GM18505 (cell line): ENCODE measurements at regions not wholly inside any gene's neighbourhood (a gene's known extent, or its start where the extent isn't known, plus 50 kb on each side); places are given as distances from the start of the nearest gene placed in this dataset.

ENCODE experiments used
- ATAC-seq: cut with Tn5 transposase; IDR thresholded peaks from one replicate; pipeline ENCODE4 v1.9.1; 2021; ENCODE audit not compliant: unreplicated experiment
- POLR2A ChIP-seq: IDR thresholded peaks from 4 replicates; pipeline ENCODE4 v1.6.1; 2011; ENCODE audit warnings: borderline replicate concordance; ENCODE audit not compliant: insufficient read depth, insufficient read length; ENCODE audit errors: extremely low read depth

DNA sequence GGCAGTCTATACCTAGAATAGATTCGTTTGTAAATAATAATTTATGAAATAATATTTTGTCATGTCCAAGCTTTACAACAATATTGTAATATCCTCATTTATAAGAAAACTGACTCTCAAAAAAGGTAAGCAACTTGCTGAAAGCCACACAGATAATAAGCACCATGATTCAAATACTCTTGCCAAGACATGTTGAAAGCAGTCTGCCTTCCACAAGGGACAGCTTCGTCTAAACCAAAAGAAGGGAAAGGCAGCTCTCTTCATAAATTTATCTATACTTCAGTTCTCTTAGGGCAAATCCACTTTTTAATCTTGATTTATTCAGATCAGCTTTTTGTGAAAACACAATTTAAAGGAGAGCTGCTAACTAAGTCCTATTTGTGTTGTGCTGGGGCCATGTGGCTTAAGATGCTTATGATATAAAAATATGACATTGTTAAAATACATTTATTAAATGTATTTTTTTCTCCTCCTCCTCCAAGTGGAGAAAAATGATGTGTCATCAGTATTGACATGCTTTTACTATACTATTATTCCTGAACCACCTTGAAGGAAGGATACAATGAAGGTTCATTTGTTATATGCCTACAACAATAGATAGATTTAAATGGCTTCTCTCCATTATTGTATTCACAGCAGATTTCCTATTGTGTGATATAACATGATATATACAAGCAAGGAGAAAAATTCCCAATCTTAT lies 737.0 kb downstream of the HDGFL1 start:
- no peak for ATAC-seq

DNA sequence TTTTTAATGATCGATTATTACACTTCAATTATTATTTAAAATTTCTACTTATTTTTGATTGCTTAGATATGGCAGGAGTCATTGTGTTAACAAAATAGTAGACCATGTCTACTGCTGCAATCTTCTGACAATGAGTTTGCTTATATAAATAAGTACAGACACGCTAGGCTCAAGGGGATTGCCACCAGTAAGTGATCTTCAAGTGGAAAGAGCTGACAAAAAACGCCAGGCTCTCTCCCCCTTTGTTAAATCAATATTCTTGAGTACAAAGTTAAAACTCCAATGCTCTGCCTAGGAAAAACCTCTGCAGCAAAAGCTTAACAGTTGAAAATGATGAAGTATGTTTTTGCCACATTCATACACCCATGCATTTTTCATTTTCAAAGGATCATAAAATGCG lies 738.1 kb downstream of the HDGFL1 start:
- TF ChIP-seq POLR2A, result no peak

More for the DNA sequence above, 737.0 kb downstream of the HDGFL1 start:
- TF ChIP-seq POLR2A, result no peak

DNA sequence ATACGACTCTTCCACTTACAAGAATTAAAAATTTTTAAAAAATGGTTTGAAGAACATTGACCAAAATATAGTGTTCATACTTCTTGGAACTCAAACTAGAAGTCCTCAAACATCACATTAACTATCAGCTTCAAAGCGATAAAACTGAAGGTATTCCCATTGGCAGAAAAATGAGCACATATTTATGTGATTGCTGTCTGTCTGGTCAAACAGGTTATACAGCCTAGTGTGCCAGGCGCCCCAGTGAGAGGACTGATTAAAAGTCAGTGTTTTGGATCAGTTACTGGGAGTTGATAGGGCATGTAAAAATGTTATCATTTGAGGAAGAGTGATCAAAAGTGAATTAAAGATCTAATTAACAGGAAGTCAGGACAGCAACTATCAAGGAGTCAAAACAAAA lies 738.8 kb downstream of the HDGFL1 start:
- ATAC-seq, result no peak
- no peak for TF ChIP-seq POLR2A

More for the DNA sequence above, 738.1 kb downstream of the HDGFL1 start:
- no peak for ATAC-seq

DNA sequence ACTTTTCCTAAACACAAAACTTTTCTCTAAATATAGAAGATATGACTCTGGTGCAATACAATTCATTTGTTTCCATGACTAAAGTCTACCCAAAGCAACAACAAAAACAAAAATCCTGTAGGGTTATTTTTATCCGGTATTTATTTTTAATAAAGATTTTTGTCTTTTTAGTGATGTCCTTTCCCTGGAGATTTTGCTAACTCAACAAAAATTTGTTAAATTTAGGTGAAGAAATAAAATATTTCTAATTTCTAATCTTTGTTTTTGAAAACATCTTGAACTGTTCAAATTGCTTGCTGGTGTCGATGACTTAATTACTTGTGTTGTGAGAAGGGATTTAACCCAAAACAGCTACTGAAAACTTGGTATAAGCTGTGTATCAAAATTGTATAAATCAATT lies 741.8 kb downstream of the HDGFL1 start:
- ATAC-seq, result no peak
- TF ChIP-seq POLR2A, result no peak

DNA sequence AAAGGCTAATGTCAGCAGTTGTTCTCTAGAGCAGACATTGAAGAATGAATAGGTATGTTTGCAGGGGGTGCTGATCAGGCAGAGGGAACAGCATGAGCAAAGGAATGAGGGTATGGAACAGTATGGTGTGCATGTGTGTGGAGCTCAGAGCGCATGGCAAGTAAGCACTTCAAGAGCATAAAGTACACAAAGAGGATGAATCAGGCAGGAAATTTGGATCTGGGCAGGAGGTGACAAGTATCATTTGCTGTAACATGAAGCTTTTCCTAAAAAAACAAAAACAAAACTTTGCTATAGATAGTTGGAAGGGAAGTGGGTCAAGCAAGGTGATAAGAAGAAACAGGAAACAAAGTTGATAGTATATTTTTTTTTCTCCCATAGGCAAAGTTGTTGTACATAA lies 746.8 kb downstream of the HDGFL1 start:
- ATAC-seq, result no peak
- TF ChIP-seq POLR2A, result no peak

DNA sequence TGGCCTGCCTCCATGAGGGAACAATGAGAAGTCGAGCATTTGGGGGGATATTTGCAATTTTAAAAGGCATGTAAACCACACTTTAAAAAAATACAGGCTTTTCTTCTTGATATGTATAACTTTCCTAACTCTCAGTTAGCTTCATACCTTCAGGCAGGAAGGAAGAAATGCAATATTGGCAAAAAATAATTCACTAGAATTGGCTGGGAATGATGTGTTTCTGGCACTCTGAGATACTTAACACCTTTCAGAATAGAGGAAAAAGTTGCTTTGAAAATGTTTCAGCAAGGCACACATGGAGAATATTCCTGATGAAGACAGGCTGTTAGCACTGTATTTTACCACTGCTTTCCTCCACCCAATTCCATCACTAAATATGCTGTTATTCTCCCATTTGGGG lies 747.6 kb downstream of the HDGFL1 start:
- no peak for ATAC-seq
- TF ChIP-seq POLR2A, result no peak

DNA sequence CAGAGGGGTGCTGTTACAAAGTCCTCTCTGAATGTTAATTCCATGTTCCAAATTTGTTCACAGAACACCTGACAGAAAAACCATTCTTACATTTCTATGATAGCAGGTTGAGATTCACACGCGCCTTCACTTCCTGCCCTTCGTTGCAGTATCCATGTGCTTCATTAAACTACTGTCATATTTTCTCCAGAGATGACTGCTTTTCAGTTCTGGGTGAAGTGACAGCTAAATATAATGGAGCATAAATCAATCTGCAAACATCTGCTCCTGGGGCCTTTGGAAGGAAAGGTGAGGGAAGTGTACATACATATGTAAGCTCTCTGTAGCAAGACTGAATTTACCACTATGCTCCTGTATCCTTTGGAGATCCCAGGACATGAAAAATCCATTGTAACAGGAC lies 750.2 kb downstream of the HDGFL1 start:
- ATAC-seq, result no peak
- TF ChIP-seq POLR2A, result no peak

DNA sequence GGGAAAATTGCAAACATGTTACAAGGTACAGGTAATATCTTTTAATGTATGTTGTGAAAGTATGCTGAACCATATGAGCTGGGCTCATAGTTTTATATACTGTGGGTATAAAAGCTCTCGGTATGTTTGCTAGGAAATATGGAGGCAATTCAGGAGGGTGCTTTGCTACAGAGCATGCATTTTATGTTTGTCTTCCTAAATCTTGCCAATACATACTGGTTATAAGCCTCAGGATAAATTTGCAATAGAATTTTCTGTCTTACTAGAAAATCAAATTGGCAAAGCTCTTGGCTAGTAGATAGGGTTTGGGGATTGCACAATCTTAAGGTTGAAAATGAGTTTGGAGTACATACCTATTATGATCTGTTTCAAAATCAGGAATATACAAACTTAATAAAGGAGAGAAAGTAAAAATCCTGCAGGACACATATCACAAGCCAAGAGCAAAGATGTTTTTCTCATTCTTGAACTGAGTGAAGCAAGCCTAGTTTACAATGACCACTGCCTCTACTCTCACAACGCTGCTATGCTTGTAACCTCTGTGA lies 751.2 kb downstream of the HDGFL1 start:
- no peak for TF ChIP-seq POLR2A
- no peak for ATAC-seq

DNA sequence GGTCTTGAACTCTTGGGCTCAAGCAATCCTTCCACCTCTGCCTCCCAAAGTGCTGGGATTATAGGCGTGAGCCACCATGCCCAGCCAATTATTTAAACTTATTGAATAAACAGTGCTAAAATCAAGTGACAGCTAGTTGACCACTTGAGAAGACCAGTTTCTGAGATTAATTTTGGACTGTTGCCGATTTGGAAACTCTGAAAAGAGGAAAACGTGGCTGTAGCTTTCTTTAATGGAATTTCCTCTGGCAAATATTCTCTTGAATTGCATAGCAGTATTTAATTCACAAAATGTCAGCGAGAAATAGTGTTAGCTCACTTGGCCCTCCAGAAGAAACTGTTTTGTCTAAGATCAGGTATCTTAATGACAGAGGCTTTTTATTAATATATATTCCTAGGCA lies 754.5 kb downstream of the HDGFL1 start:
- no peak for ATAC-seq
- TF ChIP-seq POLR2A, result no peak

DNA sequence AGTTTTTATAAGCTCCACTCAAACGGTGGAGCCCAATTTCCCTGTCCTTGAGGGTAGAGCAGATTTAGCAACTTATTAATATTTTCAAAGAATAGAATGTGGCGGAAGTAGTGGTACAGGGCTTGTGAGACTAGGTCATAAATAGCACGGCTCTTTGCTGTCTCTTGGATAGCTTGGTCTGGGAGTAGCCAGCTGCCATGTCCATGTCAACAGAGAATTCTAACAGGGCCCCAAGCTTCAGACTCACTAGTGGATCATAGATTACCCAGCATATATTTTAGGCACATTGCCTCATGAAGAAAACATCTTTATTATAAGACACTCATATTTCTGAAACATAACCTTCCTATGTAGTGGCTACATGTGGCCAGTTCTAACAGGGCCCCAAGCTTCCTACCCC lies 755.7 kb downstream of the HDGFL1 start:
- no peak for ATAC-seq
- no peak for TF ChIP-seq POLR2A

DNA sequence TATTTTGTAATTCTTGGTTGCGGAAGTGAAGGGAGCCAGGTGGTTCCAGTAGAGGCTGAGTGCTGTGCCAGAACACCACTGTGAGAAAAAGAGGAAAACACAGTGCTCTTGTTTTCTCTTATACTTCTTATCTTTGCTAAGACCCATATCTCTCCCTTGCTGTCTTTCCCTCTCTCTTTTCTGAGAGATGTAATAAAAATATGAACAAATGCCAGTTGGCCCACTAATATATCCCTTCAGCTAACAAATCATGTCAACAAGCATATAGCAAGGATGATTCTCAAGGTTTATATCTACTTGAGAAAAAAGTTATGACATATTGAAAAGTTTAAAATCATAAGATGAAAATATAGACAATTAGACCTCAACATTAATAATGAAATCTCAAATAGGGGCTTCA lies 758.3 kb downstream of the HDGFL1 start:
- TF ChIP-seq POLR2A, result no peak
- no peak for ATAC-seq

DNA sequence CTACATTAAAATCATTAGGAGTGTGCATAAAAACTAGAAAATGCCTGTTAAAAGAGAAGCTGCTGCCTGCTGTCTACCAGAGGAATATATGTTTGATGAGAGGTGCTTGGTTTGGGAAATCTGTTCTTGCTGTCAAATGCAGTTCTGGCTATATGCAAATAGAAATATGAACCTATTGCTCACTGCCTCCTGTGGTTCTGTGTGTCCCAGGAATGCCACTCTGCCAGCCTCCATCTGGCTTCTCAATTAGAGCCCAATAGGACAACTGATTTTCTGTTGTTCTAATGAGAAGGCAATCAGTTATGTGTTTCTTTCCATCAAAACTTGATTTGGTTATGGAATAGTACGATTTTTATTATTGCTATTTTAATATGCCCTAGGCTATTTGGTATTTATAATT lies 759.7 kb downstream of the HDGFL1 start:
- no peak for ATAC-seq
- no peak for TF ChIP-seq POLR2A

DNA sequence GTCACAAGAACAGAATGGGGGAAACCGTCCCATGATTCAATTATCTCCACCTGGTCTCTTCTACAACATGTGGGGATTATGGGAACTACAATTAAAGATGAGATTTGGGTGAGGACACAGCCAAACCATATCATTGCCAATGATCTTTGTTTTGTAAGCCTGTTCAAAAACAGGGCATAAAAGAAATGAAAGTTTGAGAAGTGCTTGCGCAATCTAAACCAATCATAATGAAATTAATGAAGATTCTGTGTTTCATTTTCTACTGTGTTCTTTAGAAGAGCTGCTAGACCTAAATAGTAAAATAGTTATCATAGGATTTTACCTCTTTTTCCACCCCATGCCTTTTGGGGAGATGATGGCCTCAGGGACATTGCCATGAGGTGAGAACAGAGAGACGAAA lies 761.3 kb downstream of the HDGFL1 start:
- no peak for ATAC-seq

DNA sequence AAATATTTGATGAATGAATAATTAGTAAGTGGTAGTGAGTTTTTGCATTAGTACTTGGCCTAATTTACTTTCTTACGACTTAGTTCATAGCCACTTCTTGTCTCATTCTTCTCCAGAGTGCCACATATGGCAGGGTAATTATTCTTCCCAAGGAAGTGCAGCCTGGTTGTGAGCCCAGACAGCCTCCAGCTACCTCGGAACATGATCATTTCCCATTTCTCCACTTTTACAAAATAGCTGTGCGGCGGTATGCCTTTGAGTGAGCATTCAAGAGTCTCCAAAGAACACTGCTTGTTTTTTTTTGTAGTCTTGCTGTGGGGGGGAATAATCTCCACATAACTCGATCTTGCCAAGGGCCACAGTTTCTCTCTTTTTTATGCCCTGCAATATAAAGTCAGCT lies 765.0 kb downstream of the HDGFL1 start:
- TF ChIP-seq POLR2A, result no peak
- no peak for ATAC-seq

More for the DNA sequence above, 761.3 kb downstream of the HDGFL1 start:
- TF ChIP-seq POLR2A, result no peak
